IMR-90 (cell line): ENCODE measurements at regions not wholly inside any gene's neighbourhood (a gene's known extent, or its start where the extent isn't known, plus 50 kb on each side); places are given as distances from the start of the nearest gene placed in this dataset.

Experiments used
- CTCF ChIP-seq: conservative IDR thresholded peaks from 2 replicates; pipeline ENCODE4 v1.5.1; 2012; ENCODE audit warnings: mild to moderate bottlenecking, low read depth, low read length, improper control_type of control experiment
- POLR2A ChIP-seq: IDR thresholded peaks from 2 replicates; pipeline ENCODE4 v1.6.1; 2012; ENCODE audit warnings: mild to moderate bottlenecking, low read depth, low read length
- RFX5 ChIP-seq: IDR thresholded peaks from 2 replicates; pipeline ENCODE4 v1.8.0; 2012; ENCODE audit warnings: low read depth, mild to moderate bottlenecking, low read length, moderate library complexity
- USF2 ChIP-seq: fragments of 150-350 bp; IDR thresholded peaks from 2 replicates; pipeline ENCODE4 v1.6.1; 2017; ENCODE audit warnings: mild to moderate bottlenecking, antibody characterized with exemption, low read length, low read depth

- TF ChIP-seq CTCF (no peak), USF2 (no peak), RFX5 (no peak), POLR2A (no peak)
Measured at GRCh38 chr2:8617048-8617447, 64.8 kb upstream of the ID2 start.
